K562 (cell line): ENCODE measurements at regions not wholly inside any gene's neighbourhood (a gene's known extent, or its start where the extent isn't known, plus 50 kb on each side); places are given as distances from the start of the nearest gene placed in this dataset.

ENCODE experiments used
- BHLHE40 ChIP-seq: IDR thresholded peaks from 2 replicates; pipeline ENCODE4 v1.6.1; 2011; ENCODE audit warnings: low read length, improper control_type of control experiment
- CBX8 ChIP-seq: fragments of 200-600 bp; sonication (generic); IDR thresholded peaks from 2 replicates; pipeline ENCODE4 v1.6.1; 2012; ENCODE audit warnings: borderline replicate concordance, mixed run types, low read depth, mild to moderate bottlenecking, moderate library complexity, mixed read lengths, low read length, control low read depth, inconsistent platforms; ENCODE audit not compliant: poor library complexity, severe bottlenecking; ENCODE audit errors: extremely low read depth
- CTBP1 ChIP-seq: fragments of 450-650 bp; IDR thresholded peaks from 2 replicates; pipeline ENCODE4 v1.6.1; 2016; ENCODE audit warnings: borderline replicate concordance
- KAT7 ChIP-seq: sonication (generic); formaldehyde crosslinking; IDR thresholded peaks from 2 replicates; pipeline ENCODE4 v1.8.0; 2022; ENCODE audit warnings: missing genetic modification reagents, mild to moderate bottlenecking, borderline replicate concordance
- KLF6 ChIP-seq: fragments of 250-450 bp; sonication (Bioruptor Pico); IDR thresholded peaks from 2 replicates; pipeline ENCODE4 v1.4.0; 2020; ENCODE audit warnings: mild to moderate bottlenecking, moderate library complexity, borderline replicate concordance
- ZNF77 ChIP-seq: fragments of 250-450 bp; sonication (Bioruptor Pico); IDR thresholded peaks from 2 replicates; pipeline ENCODE4 v1.5.0; 2020
- TF ChIP-seq, protein P1 (sequence below): fragments of 450-650 bp; formaldehyde crosslinking; IDR thresholded peaks from 2 replicates; pipeline ENCODE4 v1.4.0; 2022; ENCODE audit warnings: missing genetic modification characterization
- TF ChIP-seq, protein P2 (sequence below), 3 experiments: IDR thresholded peaks in 2 of 3; conservative IDR thresholded peaks in 1 of 3; 2 replicates each; pipeline ENCODE4 v1.5.1; 2011 to 2012; ENCODE audit warnings: low read length in 3 of 3, mild to moderate bottlenecking in 3 of 3, control low read depth in 2 of 3, improper control_type of control experiment in 1 of 3, inconsistent platforms in 1 of 3, low read depth in 1 of 3, mixed read lengths in 1 of 3, moderate library complexity in 1 of 3; ENCODE audit not compliant: insufficient read depth in 2 of 3
- TF ChIP-seq, protein P3 (sequence below): IDR thresholded peaks from 3 replicates; pipeline ENCODE4 v1.6.1; 2011; ENCODE audit warnings: borderline replicate concordance, mild to moderate bottlenecking; ENCODE audit not compliant: insufficient read length, insufficient read depth
- TF ChIP-seq, protein P4 (sequence below): sonication (generic); formaldehyde crosslinking; IDR thresholded peaks from 2 replicates; pipeline ENCODE4 v1.8.0; 2022; ENCODE audit warnings: mild to moderate bottlenecking, missing genetic modification reagents

DNA sequence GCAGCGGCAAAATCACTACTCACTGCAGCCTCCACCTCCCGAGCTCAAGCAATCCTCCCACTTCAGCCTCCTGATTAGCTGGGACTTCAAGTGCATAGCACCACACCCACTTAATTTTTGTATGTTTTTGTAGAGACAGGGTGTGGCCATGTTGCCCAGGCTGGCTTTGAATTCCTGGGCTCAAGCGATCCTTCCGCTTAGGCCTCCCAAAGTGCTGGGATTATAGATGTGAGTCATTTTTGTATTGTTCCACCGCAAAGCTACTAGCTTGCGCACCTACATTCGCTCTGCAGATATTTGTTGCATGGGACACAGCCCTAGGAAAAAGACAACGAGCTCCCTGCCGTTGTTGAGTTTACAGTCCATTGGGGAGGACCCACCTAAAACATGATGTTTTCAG is 173.5 kb upstream of the AGAP1 start:
- TF ChIP-seq BHLHE40 (no peak), CTBP1 (no peak), ZNF77 (no peak), KAT7 (CRISPR knock-in tag) (no peak), KLF6 (no peak), CBX8 (no peak)
- TF ChIP-seq, protein P1, sequence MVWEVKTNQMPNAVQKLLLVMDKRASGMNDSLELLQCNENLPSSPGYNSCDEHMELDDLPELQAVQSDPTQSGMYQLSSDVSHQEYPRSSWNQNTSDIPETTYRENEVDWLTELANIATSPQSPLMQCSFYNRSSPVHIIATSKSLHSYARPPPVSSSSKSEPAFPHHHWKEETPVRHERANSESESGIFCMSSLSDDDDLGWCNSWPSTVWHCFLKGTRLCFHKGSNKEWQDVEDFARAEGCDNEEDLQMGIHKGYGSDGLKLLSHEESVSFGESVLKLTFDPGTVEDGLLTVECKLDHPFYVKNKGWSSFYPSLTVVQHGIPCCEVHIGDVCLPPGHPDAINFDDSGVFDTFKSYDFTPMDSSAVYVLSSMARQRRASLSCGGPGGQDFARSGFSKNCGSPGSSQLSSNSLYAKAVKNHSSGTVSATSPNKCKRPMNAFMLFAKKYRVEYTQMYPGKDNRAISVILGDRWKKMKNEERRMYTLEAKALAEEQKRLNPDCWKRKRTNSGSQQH (CRISPR knock-in tag) = no peak
- TF ChIP-seq, protein P2, sequence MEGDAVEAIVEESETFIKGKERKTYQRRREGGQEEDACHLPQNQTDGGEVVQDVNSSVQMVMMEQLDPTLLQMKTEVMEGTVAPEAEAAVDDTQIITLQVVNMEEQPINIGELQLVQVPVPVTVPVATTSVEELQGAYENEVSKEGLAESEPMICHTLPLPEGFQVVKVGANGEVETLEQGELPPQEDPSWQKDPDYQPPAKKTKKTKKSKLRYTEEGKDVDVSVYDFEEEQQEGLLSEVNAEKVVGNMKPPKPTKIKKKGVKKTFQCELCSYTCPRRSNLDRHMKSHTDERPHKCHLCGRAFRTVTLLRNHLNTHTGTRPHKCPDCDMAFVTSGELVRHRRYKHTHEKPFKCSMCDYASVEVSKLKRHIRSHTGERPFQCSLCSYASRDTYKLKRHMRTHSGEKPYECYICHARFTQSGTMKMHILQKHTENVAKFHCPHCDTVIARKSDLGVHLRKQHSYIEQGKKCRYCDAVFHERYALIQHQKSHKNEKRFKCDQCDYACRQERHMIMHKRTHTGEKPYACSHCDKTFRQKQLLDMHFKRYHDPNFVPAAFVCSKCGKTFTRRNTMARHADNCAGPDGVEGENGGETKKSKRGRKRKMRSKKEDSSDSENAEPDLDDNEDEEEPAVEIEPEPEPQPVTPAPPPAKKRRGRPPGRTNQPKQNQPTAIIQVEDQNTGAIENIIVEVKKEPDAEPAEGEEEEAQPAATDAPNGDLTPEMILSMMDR (IDR thresholded peaks at IDR 0.05 in 2 of 3, conservative IDR thresholded peaks at IDR 0.05 in 1 of 3; ENCODE audit: insufficient read depth in 2 of 3, low read depth in 1 of 3, low read length in 3 of 3) = no peak
- TF ChIP-seq, protein P3, sequence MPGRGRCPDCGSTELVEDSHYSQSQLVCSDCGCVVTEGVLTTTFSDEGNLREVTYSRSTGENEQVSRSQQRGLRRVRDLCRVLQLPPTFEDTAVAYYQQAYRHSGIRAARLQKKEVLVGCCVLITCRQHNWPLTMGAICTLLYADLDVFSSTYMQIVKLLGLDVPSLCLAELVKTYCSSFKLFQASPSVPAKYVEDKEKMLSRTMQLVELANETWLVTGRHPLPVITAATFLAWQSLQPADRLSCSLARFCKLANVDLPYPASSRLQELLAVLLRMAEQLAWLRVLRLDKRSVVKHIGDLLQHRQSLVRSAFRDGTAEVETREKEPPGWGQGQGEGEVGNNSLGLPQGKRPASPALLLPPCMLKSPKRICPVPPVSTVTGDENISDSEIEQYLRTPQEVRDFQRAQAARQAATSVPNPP = no peak
- TF ChIP-seq, protein P4, sequence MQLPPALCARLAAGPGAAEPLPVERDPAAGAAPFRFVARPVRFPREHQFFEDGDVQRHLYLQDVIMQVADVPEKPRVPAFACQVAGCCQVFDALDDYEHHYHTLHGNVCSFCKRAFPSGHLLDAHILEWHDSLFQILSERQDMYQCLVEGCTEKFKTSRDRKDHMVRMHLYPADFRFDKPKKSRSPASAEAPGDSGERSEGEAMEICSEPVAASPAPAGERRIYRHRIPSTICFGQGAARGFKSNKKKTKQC = no peak
